Right lobe of liver (tissue), 6 donors: ENCODE measurements at regions not wholly inside any gene's neighbourhood (a gene's known extent, or its start where the extent isn't known, plus 50 kb on each side); places are given as distances from the start of the nearest gene placed in this dataset.

ENCODE experiments used
- ATAC-seq, 4 donors: fragments of 200-7000 bp; cut with Tn5 transposase; one replicate each; pipeline ENCODE4 v1.9.1; 2020; ENCODE audit warnings: mild to moderate bottlenecking in 4 of 4, moderate library complexity in 4 of 4
- DNase-seq, 3 donors: peaks; one replicate each; pipeline ENCODE4 v3.0.0-alpha.2; 2020
- H3K27ac ChIP-seq, 3 donors: fragments of 200-600 bp; one replicate each; pipeline ENCODE4 v1.8.0; 2022
- H3K27me3 ChIP-seq, 2 donors: fragments of 200-600 bp; one replicate each; pipeline ENCODE4 v1.8.0; 2022
- H3K36me3 ChIP-seq, 4 donors: fragments of 200-600 bp; sonication (generic) in 1 of 4; one replicate each; pipeline versions ENCODE4 v1.5.1 to v1.8.0; 2017 to 2022; ENCODE audit warnings: control low read depth in 1 of 4
- H3K4me1 ChIP-seq, 4 donors: fragments of 200-600 bp; sonication (generic) in 1 of 4; one replicate each; pipeline versions ENCODE4 v1.5.1 to v1.8.0; 2017 to 2022; ENCODE audit warnings: control low read depth in 1 of 4
- H3K4me3 ChIP-seq, 3 donors: fragments of 200-600 bp; one replicate each; pipeline ENCODE4 v1.8.0; 2022
- H3K9me3 ChIP-seq, 4 donors: fragments of 200-600 bp; sonication (generic) in 1 of 4; one replicate each; pipeline versions ENCODE4 v1.5.1 to v1.8.0; 2017 to 2022; ENCODE audit warnings: control low read depth in 1 of 4
- CTCF ChIP-seq, 4 donors: fragments of 200-600 bp in 3 of 4; fragments of 450-650 bp in 1 of 4; IDR thresholded peaks; one replicate each; pipeline versions ENCODE4 v1.5.1 to v1.8.0; 2016 to 2022; ENCODE audit warnings: antibody characterized with exemption in 4 of 4, mild to moderate bottlenecking in 2 of 4
- POLR2A ChIP-seq: fragments of 450-650 bp; IDR thresholded peaks from one replicate; pipeline ENCODE4 v1.6.1; 2017; ENCODE audit warnings: antibody characterized with exemption, mild to moderate bottlenecking
- WGBS: methylation state at CpG from one replicate; pipeline ENCODE4 v1.1.6; 2018; ENCODE audit warnings: low coverage, low lambda C conversion rate; ENCODE audit not compliant: insufficient coverage; ENCODE audit errors: missing lambda C conversion rate; 5-methylcytosine and 5-hydroxymethylcytosine counted together
- intact Hi-C, 2 donors: fragments of 100-400 bp; cut with DNase I; formaldehyde crosslinking; loops; one replicate each; pipeline versions ENCODE4 v1.11.2 to v1.14.1; 2022
- donor health status: DM: no; HTN: yes; CAD: no.
- donor health status: DM: no; HTN: no; CAD: no.
- donor health status: DM: no; HTN: no; CAD: no.
- donor health status: DM: no; HTN: yes; CAD: no.
- donor health status: DM: no; HTN: yes; CAD: no.

- Histone ChIP-seq H3K4me1 (no peaks in the 10 kb centered on the region), H3K36me3 (no peaks in the 10 kb centered on the region), H3K9me3 (no peaks in the 10 kb centered on the region), H3K4me3 (no peak overlapping the region), H3K27ac (no peak overlapping the region), H3K27me3 (no peaks in the 10 kb centered on the region)
- DNase-seq = no peak
- no peak for TF ChIP-seq POLR2A
- TF ChIP-seq CTCF (IDR thresholded peaks at IDR 0.05) = no peak
- WGBS = 73% methylated on average over 4 of the region's 4 CpGs
- no peak for ATAC-seq
- intact Hi-C loops = no loop called here
These were observed 58.4 kb upstream of the FAM216B start for GRCh38 chr13:42722883-42723539.

GRCh38 chr13:42728507-42729180 is 52.7 kb upstream of the FAM216B start:
- H3K27me3 ChIP-seq = no peaks in the 10 kb centered on the region
- intact Hi-C loops = no loop called here

DNA sequence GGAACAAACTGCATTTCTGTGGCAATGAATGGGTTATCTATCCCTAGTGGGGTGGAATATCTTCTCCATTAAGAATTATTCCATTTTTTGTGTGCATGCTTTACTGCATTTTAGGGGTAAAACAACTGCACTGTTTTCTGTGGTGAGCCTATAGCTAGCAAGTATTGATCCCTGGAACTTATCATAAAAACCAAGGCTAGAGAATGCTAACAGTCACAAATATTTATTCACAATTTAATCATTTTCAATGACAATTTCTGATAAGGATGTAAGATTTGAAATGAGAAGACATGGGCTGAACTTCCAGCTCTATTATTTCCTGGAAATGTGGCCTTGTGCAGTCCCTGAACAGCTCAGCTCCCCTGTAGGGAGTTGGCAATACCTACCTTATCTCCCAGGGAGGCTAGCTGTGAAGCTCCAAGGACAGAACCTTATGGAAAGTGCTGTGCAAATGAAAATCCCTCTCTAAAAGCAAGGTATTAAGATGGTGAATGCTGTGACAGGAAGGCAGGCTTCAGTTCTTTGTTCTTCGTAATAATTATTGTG is 51.5 kb upstream of the FAM216B start:
- intact Hi-C loops = no loop called here
- DNase-seq = no peak
- Histone ChIP-seq H3K4me1 (no peaks in the 10 kb centered on the region), H3K4me3 (no peak overlapping the region), H3K27me3 (no peaks in the 10 kb centered on the region), H3K9me3 (no peaks in the 10 kb centered on the region), H3K27ac (no peak overlapping the region), H3K36me3 (no peaks in the 10 kb centered on the region)
- ATAC-seq = no peak
- no peak for TF ChIP-seq CTCF (IDR thresholded peaks at IDR 0.05)
- no peak for TF ChIP-seq POLR2A
- 57% methylated on average over 1 of the region's 1 CpG for WGBS

More at GRCh38 chr13:42728507-42729180, 52.7 kb upstream of the FAM216B start:
- no peaks in the 10 kb centered on the region for H3K36me3 ChIP-seq
- WGBS = 59% methylated on average over 7 of the region's 8 CpGs
- no peaks in the 10 kb centered on the region for H3K4me1 ChIP-seq
- ATAC-seq = no peak
- no peaks in the 10 kb centered on the region for H3K9me3 ChIP-seq
- no peak overlapping the region for H3K4me3 ChIP-seq
- no peak overlapping the region for H3K27ac ChIP-seq
- TF ChIP-seq POLR2A = no peak
- TF ChIP-seq CTCF (IDR thresholded peaks at IDR 0.05) = no peak
- DNase-seq = no peak
